ENCODE measurements at regions not wholly inside any gene's neighbourhood (a gene's known extent, or its start where the extent isn't known, plus 50 kb on each side); places are given as distances from the start of the nearest gene placed in this dataset.

GRCh38 chr14:45902241-45902640, 649.2 kb upstream of the MIS18BP1 start (continued):
- TF ChIP-seq CTCF (IDR thresholded peaks at IDR 0.05; ENCODE audit: low read depth, low read length, missing input control): no peak
- no peak for TF ChIP-seq NR2F2 (IDR thresholded peaks at IDR 0.05)
- no peak for TF ChIP-seq FOXA1 (IDR thresholded peaks at IDR 0.05)

- 55% methylated on average over 3 of the region's 3 CpGs for WGBS
- Histone ChIP-seq H3K4me3 (ENCODE audit: low read depth in 1 of 3, low read length in 3 of 3) (no peak overlapping the region), H3K27me3 (ENCODE audit: control insufficient read depth in 4 of 4, insufficient read depth in 4 of 4, low read length in 3 of 4) (no peaks in the 10 kb centered on the region), H3K4me1 (ENCODE audit: control insufficient read depth in 4 of 4, insufficient read depth in 4 of 4, low read length in 3 of 4) (no peaks in the 10 kb centered on the region), H3K36me3 (ENCODE audit: control insufficient read depth in 4 of 4, insufficient read depth in 3 of 4, low read depth in 1 of 4, low read length in 3 of 4) (no peaks in the 10 kb centered on the region), H3K9me3 (ENCODE audit: control insufficient read depth in 4 of 4, low read length in 3 of 4) (no peaks in the 10 kb centered on the region), H3K9ac (ENCODE audit: low read depth in 1 of 2, low read length in 2 of 2) (no peak overlapping the region), H3K27ac (ENCODE audit: low read depth in 1 of 2, low read length in 2 of 2) (no peak overlapping the region)
- TF ChIP-seq GABPA (IDR thresholded peaks at IDR 0.05 in 1 of 2, conservative IDR thresholded peaks at IDR 0.05 in 1 of 2) (no peak), FOXA2 (IDR thresholded peaks at IDR 0.05) (no peak), RXRA (IDR thresholded peaks at IDR 0.05) (no peak), MAX (IDR thresholded peaks at IDR 0.05) (no peak), HNF4A (conservative IDR thresholded peaks at IDR 0.05) (no peak), ZBTB33 (IDR thresholded peaks at IDR 0.05) (no peak), HNF4G (IDR thresholded peaks at IDR 0.05) (no peak), FOXA1 (IDR thresholded peaks at IDR 0.05) (no peak), TAF1 (conservative IDR thresholded peaks at IDR 0.05) (no peak), JUND (IDR thresholded peaks at IDR 0.05) (no peak), EGR1 (IDR thresholded peaks at IDR 0.05; ENCODE audit: low read depth in 2 of 2) (no peak)
- DNase-seq (ENCODE audit: low spot score): no peak
Observed at GRCh38 chr14:45897439-45897838, 644.4 kb upstream of the MIS18BP1 start.

- Histone ChIP-seq H3K27me3 (ENCODE audit: control insufficient read depth in 4 of 4, insufficient read depth in 4 of 4, low read length in 3 of 4) (no peaks in the 10 kb centered on the region), H3K9me3 (ENCODE audit: control insufficient read depth in 4 of 4, low read length in 3 of 4) (no peaks in the 10 kb centered on the region), H3K9ac (ENCODE audit: low read depth in 1 of 2, low read length in 2 of 2) (no peak overlapping the region), H3K36me3 (ENCODE audit: control insufficient read depth in 4 of 4, insufficient read depth in 3 of 4, low read depth in 1 of 4, low read length in 3 of 4) (no peaks in the 10 kb centered on the region), H3K4me1 (ENCODE audit: control insufficient read depth in 4 of 4, insufficient read depth in 4 of 4, low read length in 3 of 4) (no peaks in the 10 kb centered on the region), H3K27ac (ENCODE audit: low read depth in 1 of 2, low read length in 2 of 2) (no peak overlapping the region), H3K4me3 (ENCODE audit: low read depth in 1 of 3, low read length in 3 of 3) (no peak overlapping the region)
- no peak for DNase-seq (ENCODE audit: low spot score)
- TF ChIP-seq MAX (IDR thresholded peaks at IDR 0.05) (no peak), TAF1 (conservative IDR thresholded peaks at IDR 0.05) (no peak), RXRA (IDR thresholded peaks at IDR 0.05) (no peak), NR2F2 (IDR thresholded peaks at IDR 0.05) (no peak), GABPA (IDR thresholded peaks at IDR 0.05 in 1 of 2, conservative IDR thresholded peaks at IDR 0.05 in 1 of 2) (no peak), ZBTB33 (IDR thresholded peaks at IDR 0.05) (no peak), JUND (IDR thresholded peaks at IDR 0.05) (no peak), HNF4A (conservative IDR thresholded peaks at IDR 0.05) (no peak), ATF3 (IDR thresholded peaks at IDR 0.05) (no peak), FOXA1 (IDR thresholded peaks at IDR 0.05) (no peak)
- whole genome bisulfite sequencing: 50% methylated on average over 3 of the region's 3 CpGs
Observed at GRCh38 chr14:45893127-45893526, 640.1 kb upstream of the MIS18BP1 start.

Measured in liver (tissue), 8 donors.